Neural cell (in vitro differentiated cells): ENCODE measurements at regions not wholly inside any gene's neighbourhood (a gene's known extent, or its start where the extent isn't known, plus 50 kb on each side); places are given as distances from the start of the nearest gene placed in this dataset.

Experiments
- H2AFZ ChIP-seq: fragments of 200-600, 300-800 bp; sonication (generic), shearing (Covaris generic); 2 replicates; pipeline ENCODE4 v1.6.0; 2014; ENCODE audit warnings: low read depth, mild to moderate bottlenecking, antibody characterized with exemption, low read length, moderate library complexity
- H3F3A ChIP-seq: fragments of 200-600 bp; shearing (Covaris generic); 2 replicates; pipeline ENCODE4 v1.6.1; 2016; ENCODE audit warnings: mild to moderate bottlenecking, moderate library complexity, mixed read lengths, antibody characterized with exemption, low read length; ENCODE audit not compliant: insufficient read depth, poor library complexity, severe bottlenecking
- H3K27ac ChIP-seq: fragments of 200-600, 300-800 bp; sonication (generic), shearing (Covaris generic); 2 replicates; pipeline ENCODE4 v1.5.1; 2014; ENCODE audit warnings: mild to moderate bottlenecking, low read length, moderate library complexity
- H3K27me3 ChIP-seq: fragments of 300-800, 200-600 bp; sonication (generic), shearing (Covaris generic); 2 replicates; pipeline ENCODE4 v1.6.0; 2014; ENCODE audit warnings: mild to moderate bottlenecking, low read depth, low read length, moderate library complexity; ENCODE audit not compliant: insufficient read depth
- H3K36me3 ChIP-seq: fragments of 300-800, 200-600 bp; sonication (generic), shearing (Covaris generic); 2 replicates; pipeline ENCODE4 v1.5.1; 2014; ENCODE audit warnings: mild to moderate bottlenecking, antibody characterized with exemption, low read length, moderate library complexity; ENCODE audit not compliant: insufficient read depth
- H3K4me2 ChIP-seq: fragments of 300-800, 200-600 bp; sonication (generic), shearing (Covaris generic); 2 replicates; pipeline ENCODE4 v1.6.0; 2014; ENCODE audit warnings: mild to moderate bottlenecking, low read length
- H3K4me3 ChIP-seq: fragments of 300-800, 200-600 bp; sonication (generic), shearing (Covaris generic); 2 replicates; pipeline ENCODE4 v1.5.1; 2014; ENCODE audit warnings: mild to moderate bottlenecking, low read length, moderate library complexity
- H3K79me2 ChIP-seq: fragments of 200-600 bp; shearing (Covaris generic); replicated peaks from 2 replicates; pipeline ENCODE4 v1.6.0; 2014; ENCODE audit warnings: mild to moderate bottlenecking, low read length, moderate library complexity; ENCODE audit not compliant: insufficient read depth
- H3K9ac ChIP-seq: fragments of 300-800, 200-600 bp; sonication (generic), shearing (Covaris generic); 2 replicates; pipeline ENCODE4 v1.6.1; 2016; ENCODE audit warnings: mild to moderate bottlenecking, low read length, mixed read lengths
- H3K9me2 ChIP-seq: fragments of 200-600 bp; shearing (Covaris generic); 2 replicates; pipeline ENCODE4 v1.6.1; 2016; ENCODE audit warnings: mild to moderate bottlenecking, low read length, mixed read lengths; ENCODE audit not compliant: insufficient read depth
- H3K9me3 ChIP-seq: fragments of 200-600, 300-800 bp; sonication (generic), shearing (Covaris generic); 2 replicates; pipeline ENCODE4 v1.6.1; 2016; ENCODE audit warnings: mild to moderate bottlenecking, mixed run types, low read length, moderate library complexity, mixed read lengths
- H4K20me1 ChIP-seq: fragments of 200-600 bp; shearing (Covaris generic); 2 replicates; pipeline ENCODE4 v1.6.1; 2016; ENCODE audit warnings: mild to moderate bottlenecking, mixed run types; ENCODE audit not compliant: insufficient read depth
- CTCF ChIP-seq: fragments of 450-650 bp; IDR thresholded peaks from 2 replicates; pipeline ENCODE4 v1.5.1; 2014; ENCODE audit warnings: antibody characterized with exemption, mild to moderate bottlenecking, moderate library complexity; ENCODE audit not compliant: poor library complexity, severe bottlenecking
- EP300 ChIP-seq: fragments of 450-650 bp; conservative IDR thresholded peaks from 2 replicates; pipeline ENCODE4 v1.6.1; 2014; ENCODE audit warnings: antibody characterized with exemption, mild to moderate bottlenecking, moderate library complexity; ENCODE audit not compliant: poor library complexity, severe bottlenecking
- EZH2 ChIP-seq: fragments of 200-600, 300-800 bp; shearing (Covaris generic), sonication (generic); IDR thresholded peaks from 2 replicates; pipeline ENCODE4 v1.6.1; 2014; ENCODE audit warnings: antibody characterized with exemption, low read length, borderline replicate concordance, mild to moderate bottlenecking; ENCODE audit not compliant: insufficient read depth, poor library complexity, severe bottlenecking
- MXI1 ChIP-seq: fragments of 450-650 bp; conservative IDR thresholded peaks from 2 replicates; pipeline ENCODE4 v1.6.1; 2014; ENCODE audit warnings: antibody characterized with exemption, mild to moderate bottlenecking; ENCODE audit not compliant: poor library complexity, severe bottlenecking
- POLR2AphosphoS5 ChIP-seq: IDR thresholded peaks from 2 replicates; pipeline ENCODE4 v1.6.1; 2012
- RAD21 ChIP-seq: fragments of 450-650 bp; conservative IDR thresholded peaks from 2 replicates; pipeline ENCODE4 v1.6.1; 2014; ENCODE audit warnings: antibody characterized with exemption, mild to moderate bottlenecking, moderate library complexity
- REST ChIP-seq: IDR thresholded peaks from 2 replicates; pipeline ENCODE4 v1.6.1; 2012; ENCODE audit warnings: borderline replicate concordance
- SMC3 ChIP-seq: fragments of 450-650 bp; conservative IDR thresholded peaks from 2 replicates; pipeline ENCODE4 v1.6.1; 2014; ENCODE audit warnings: antibody characterized with exemption, mild to moderate bottlenecking, moderate library complexity; ENCODE audit not compliant: poor library complexity
- TAF1 ChIP-seq: IDR thresholded peaks from 2 replicates; pipeline ENCODE4 v1.6.1; 2012; ENCODE audit warnings: low read depth

GRCh38 chr2:128625421-128625820 lies 306.8 kb upstream of the HS6ST1 start:
- no peak overlapping the region for H3K4me2 ChIP-seq
- TF ChIP-seq EP300 (no peak), RAD21 (no peak), MXI1 (no peak), SMC3 (no peak), TAF1 (no peak), REST (no peak), EZH2 (no peak), CTCF (no peak), POLR2AphosphoS5 (no peak)
- H3K9me2 ChIP-seq: no peaks in the 10 kb centered on the region
- H3K27me3 ChIP-seq: no peaks in the 10 kb centered on the region
- no peak overlapping the region for H3K9ac ChIP-seq
- no peaks in the 10 kb centered on the region for H3F3A ChIP-seq
- H3K4me3 ChIP-seq: no peak overlapping the region
- H4K20me1 ChIP-seq: no peaks in the 10 kb centered on the region
- no peaks in the 10 kb centered on the region for H3K36me3 ChIP-seq
- no peaks in the 10 kb centered on the region for H3K79me2 ChIP-seq
- H2AFZ ChIP-seq: no peak overlapping the region
- no peak overlapping the region for H3K27ac ChIP-seq
- no peaks in the 10 kb centered on the region for H3K9me3 ChIP-seq

GRCh38 chr2:128625963-128626759 lies 307.5 kb upstream of the HS6ST1 start:
- Histone ChIP-seq H3K4me3 (no peak overlapping the region), H3K4me2 (no peak overlapping the region), H3K36me3 (no peaks in the 10 kb centered on the region), H3F3A (no peaks in the 10 kb centered on the region), H3K9ac (no peak overlapping the region), H3K27me3 (no peaks in the 10 kb centered on the region), H3K9me3 (no peaks in the 10 kb centered on the region), H3K9me2 (no peaks in the 10 kb centered on the region), H4K20me1 (no peaks in the 10 kb centered on the region), H3K79me2 (no peaks in the 10 kb centered on the region), H2AFZ (no peak overlapping the region), H3K27ac (no peak overlapping the region)
- TF ChIP-seq CTCF: no peak
